NCI-H510A treated with DMSO at 0.1 percent for 48 hours (cell line): ENCODE measurements at regions not wholly inside any gene's neighbourhood (a gene's known extent, or its start where the extent isn't known, plus 50 kb on each side); places are given as distances from the start of the nearest gene placed in this dataset.
"Not testable (repeated sequence)": the region's sequence is repeated elsewhere in the genome, so short reads cannot be mapped to it uniquely, and the experiment has no call there.

Experiments
- DNase-seq: peaks from one replicate; lab custom pipeline; 2025; lab: John Stamatoyannopoulos, UW

- no peak for DNase-seq
Observed at GRCh38 chr4:145295547-145295946, 115.2 kb upstream of the OTUD4 start.

DNA sequence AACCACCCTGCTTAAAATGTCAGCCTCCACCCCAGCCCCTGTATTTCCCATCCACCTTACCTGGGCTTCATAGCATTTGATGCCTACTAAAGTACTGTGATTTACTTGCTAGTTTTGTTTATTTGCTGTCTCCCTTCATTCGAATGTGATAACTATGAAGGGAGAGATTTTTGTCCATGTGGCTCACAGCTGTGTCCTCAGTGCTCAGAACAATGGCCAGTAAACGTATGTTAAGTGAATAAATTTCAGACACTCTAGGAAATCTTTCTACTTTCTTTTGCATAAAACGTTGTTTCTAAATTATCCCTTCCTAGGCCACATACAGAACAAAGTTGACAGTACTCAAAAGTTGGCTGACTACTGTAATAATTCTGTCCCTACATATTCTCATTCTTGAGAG is 114.7 kb upstream of the OTUD4 start:
- no peak for DNase-seq

GRCh38 chr4:145293658-145294057 is 113.3 kb upstream of the OTUD4 start:
- DNase-seq = no peak

GRCh38 chr4:145290955-145291354 is 110.6 kb upstream of the OTUD4 start:
- no peak for DNase-seq

- DNase-seq = no peak
Observed at GRCh38 chr4:145289403-145290076, 109.2 kb upstream of the OTUD4 start.

- DNase-seq = no peak
Observed at GRCh38 chr4:145287351-145287750, 107.0 kb upstream of the OTUD4 start.

- no peak for DNase-seq
Observed at GRCh38 chr4:145285928-145286327, 105.5 kb upstream of the OTUD4 start.

DNA sequence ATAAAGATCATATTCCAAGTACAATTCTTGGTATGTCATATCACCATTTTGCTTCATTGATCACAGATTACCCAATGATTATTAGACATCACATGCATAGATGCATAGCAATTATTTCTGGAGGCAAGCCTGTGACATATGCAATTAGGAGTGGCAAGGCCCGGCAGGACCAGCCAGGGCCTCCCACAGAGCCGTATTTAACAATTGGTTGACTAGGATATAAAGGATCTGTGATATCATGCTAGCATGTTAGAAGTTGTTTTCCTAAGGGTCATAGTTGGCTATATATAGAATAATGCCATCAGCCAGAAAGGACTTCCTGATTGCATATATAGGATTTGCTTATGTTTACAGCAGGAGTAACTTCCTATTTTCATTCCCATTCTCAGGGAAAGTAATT is 103.5 kb upstream of the OTUD4 start:
- DNase-seq = no peak

DNA sequence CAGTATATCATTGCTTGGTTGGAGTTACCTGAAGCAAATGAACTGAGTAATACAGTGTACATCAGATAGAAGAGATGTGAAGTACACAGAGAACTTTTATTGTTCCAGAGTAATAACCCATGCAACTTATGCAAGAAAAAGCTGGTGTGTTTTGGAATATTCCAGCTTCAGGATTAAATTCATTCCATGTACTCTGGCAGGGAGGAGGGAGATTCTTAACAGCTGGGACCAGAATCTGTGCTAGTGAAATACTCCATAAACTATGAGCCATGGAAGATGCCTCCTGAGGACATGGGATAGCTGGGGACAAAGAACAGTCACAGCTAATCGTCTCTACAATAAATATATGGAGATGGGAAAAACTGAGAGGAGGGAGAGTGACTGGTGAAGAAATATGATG is 101.6 kb upstream of the OTUD4 start:
- DNase-seq = no peak

DNA sequence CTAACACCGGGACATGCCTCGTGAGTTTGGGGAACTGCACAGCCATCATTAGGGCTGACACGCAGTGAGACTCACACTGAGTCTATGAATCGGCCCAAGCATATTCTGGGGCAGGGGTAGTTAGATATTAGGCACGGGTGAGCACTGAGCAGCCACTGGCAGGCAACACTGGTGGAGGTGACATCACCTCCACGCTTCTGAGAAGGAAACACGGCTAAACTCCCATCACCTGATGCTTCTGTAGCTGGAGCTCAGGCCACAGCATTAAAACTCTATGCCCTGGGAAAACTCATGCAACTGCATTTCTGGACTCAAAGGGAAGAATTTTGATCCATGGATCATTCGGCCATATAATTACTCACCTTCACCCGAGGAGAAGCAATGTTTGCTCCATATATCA is 100.8 kb upstream of the OTUD4 start:
- no peak for DNase-seq

DNA sequence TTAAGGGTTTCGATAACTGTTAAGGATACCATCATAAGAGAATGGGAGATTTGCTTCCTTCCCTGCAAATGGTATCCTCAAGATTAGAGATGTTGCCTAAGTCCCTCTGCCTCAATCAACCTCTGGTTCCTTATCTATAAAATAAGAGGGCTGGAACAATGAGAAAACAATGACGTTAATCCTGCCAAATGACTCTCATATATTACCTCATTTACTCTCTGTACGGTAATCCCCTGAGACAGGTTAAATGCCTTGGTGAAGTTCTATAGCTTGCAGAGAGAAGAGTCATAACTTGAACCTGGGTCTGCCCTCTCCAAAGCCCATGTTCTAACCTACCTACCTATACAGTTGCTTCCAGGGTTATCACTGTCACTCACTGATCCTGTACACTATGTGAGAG is 100.2 kb upstream of the OTUD4 start:
- DNase-seq = no peak

- no peak for DNase-seq
Observed at GRCh38 chr4:145279122-145279960, 99.0 kb upstream of the OTUD4 start.

- no peak for DNase-seq
Observed at GRCh38 chr4:145278341-145279121, 98.1 kb upstream of the OTUD4 start.

DNA sequence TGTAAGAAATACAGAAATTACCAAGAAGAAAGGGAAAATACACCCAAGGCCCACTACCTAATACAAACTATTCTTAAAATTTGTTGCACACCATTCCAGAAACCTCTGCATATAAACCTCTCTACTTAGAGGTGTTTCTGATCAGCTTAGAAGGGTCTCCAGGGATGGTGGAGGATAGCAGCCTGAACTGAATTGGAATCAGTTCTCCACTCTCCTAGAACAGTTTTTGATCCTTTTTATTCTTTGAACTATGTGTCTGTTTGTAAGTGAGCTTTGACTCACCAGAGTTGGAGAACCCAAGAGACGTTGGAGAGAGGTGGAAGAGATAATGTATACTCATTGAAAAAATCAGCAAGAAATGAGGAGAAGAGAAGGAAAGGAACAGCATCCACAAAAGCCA is 96.6 kb upstream of the OTUD4 start:
- no peak for DNase-seq

DNA sequence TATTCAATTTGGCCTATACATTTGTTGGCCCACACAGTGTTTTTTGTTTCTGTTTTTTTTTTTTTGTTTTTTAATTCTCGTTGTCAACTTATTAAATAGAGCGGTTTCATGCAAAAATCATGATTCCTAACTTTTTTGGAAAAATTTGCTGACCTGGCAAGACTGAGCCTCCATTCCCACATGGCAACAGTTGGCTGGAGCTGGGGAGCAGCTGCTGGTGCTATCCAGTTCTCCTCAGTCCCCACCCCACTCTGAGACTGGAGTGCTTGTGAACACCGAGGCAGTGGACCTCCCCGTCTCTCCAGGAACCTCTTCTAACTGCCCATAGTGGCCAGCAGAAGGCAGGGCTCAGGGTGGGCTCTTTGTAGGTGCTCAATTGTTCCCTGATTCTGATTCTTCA is 95.7 kb upstream of the OTUD4 start:
- no peak for DNase-seq

- no peak for DNase-seq
Observed at GRCh38 chr4:145271194-145271593, 90.8 kb upstream of the OTUD4 start.

GRCh38 chr4:145266881-145267280 is 86.5 kb upstream of the OTUD4 start:
- DNase-seq = no peak

DNA sequence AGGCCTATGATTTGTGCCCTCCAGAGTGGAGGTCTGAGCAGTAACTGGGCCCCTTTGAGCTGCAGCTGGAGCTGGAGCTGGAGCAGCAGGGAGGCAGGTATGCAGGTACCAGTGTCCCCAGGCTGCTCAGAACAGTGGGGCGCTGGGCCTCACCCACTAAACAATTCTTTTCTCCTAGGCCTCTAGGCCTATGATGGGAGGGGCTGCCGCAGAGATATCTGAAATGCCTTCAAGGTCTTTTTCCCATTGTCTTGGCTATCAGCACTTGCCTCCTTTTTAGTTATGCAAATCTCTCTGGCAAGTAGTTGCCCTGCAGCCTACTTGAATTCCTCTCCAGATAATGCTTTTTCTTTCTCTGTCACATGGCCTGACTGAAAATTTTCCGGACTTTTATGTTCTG is 79.7 kb upstream of the OTUD4 start:
- DNase-seq = no peak

DNA sequence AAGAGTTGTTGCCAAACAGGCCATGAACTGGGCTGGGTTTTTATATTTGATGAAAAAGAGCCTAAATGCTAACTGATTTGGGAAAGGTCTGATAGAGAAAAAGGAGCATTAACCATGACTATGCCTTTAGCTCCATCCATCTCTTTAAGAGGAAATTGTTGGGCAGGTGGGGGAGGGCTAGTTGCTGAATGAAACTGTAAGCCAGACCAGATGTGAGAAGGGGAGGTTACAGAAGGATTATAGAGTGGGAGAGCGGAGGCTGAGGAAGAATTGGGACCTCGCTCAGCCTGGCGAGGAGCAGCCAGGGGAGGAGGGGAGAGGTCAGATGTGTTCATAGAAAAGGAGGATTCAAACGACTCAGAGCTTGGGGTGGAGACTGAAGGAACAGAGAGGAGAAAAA is 74.9 kb upstream of the OTUD4 start:
- DNase-seq = not testable (repeated sequence)

DNA sequence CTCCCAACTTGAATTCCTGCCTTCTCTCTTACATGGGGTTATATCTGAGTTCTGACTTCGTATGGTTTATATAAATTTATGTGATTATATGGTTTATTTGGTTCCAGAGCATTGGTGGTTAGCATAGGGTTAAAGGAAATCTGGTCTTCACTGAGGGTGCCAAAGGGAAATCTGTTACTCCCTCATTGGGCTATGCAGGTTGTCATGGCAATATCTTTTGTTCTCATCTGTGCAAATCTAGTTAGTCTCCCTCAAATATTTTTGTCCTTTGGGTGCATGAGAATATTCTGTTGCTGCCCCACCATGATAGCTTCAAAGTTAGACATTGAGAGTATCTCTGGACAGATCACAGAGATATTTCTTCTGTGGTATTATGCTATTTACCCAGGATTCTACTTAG is 71.8 kb upstream of the OTUD4 start:
- no peak for DNase-seq

- DNase-seq = no peak
Observed at GRCh38 chr4:145251391-145251790, 71.0 kb upstream of the OTUD4 start.

DNA sequence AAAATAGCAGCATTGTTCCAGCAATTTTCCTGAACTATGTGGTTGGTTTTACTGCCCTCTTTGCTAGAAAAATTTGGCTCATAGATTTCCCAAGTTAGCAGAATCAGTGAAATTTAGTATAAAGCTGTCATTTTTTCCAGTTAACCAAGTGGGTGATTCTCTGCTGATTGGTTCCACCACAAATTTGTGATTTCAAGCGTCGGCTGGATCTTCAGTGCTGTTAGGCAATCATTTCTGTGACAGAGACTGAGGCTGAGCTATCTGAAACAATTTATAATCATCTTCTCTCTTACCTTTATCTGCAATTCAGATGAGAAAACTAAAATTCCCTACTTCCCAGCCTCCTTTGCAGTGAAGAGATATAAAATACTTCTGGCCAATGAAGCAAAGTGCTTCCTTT is 68.6 kb upstream of the OTUD4 start:
- no peak for DNase-seq

DNA sequence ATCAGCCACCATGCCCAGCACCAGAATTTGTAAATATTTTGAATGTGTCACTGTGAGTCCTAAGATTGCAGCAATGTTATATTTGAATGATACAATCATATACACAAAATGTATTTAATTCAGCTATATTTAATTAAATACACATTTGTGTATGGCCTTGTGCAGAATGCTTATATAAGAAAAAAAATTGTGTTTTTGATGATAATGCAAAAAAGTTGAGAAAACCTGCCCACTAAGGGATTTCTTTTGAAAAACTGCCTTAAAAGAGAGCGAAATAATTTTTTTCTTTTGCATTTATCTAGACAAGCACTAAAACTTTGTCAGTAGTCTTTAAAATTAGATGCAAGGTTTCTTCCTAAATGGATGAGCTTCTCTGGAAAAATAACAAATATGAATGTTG is 68.1 kb upstream of the OTUD4 start:
- no peak for DNase-seq
